ENCODE measurements at regions not wholly inside any gene's neighbourhood (a gene's known extent, or its start where the extent isn't known, plus 50 kb on each side); places are given as distances from the start of the nearest gene placed in this dataset.

DNA sequence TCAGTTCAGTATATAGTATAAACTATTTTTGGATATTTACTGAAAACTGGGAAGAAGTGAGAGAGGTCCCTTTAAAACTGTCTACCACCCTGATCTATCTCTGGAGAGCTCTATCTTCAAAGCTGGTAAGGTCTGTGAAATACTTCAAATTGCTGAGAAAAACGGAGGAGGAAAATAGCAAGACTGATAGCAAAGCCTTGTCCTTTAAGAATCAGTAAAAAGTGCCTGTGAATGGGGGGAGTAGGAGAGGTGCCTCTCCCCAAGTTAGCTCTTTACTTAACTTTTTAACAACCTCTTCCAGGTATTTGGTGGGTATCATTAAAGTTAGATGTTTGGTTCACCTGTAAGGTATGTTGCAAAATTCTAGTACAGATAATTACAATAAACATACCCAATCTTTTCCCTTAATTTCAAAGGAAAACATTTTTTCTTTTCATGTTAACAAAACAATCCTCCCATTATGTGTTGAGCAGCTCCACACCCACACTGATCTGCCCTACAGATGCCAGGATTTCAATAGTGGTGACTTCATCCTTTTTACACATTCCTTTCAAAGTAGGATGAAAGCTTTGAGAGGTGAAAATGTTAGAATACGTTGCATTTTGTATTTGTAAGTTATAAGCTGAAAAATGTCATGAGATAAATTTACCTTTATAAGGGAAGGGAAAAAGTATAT lies 149.2 kb downstream of the CRPPA start:
- Histone ChIP-seq H3K36me3 (ENCODE audit: control insufficient read depth in 4 of 4, insufficient read depth in 3 of 4, low read depth in 1 of 4, low read length in 3 of 4) (no peaks in the 10 kb centered on the region), H3K9ac (ENCODE audit: low read depth in 1 of 2, low read length in 2 of 2) (no peak overlapping the region), H3K4me1 (ENCODE audit: control insufficient read depth in 4 of 4, insufficient read depth in 4 of 4, low read length in 3 of 4) (no peaks in the 10 kb centered on the region), H3K4me3 (ENCODE audit: low read depth in 1 of 3, low read length in 3 of 3) (no peak overlapping the region), H3K27ac (ENCODE audit: low read depth in 1 of 2, low read length in 2 of 2) (no peak overlapping the region), H3K27me3 (ENCODE audit: control insufficient read depth in 4 of 4, insufficient read depth in 4 of 4, low read length in 3 of 4) (no peaks in the 10 kb centered on the region), H3K9me3 (ENCODE audit: control insufficient read depth in 4 of 4, low read length in 3 of 4) (no peaks in the 10 kb centered on the region)
- 79% methylated on average over 2 of the region's 2 CpGs for WGBS
- DNase-seq (ENCODE audit: low spot score) = no peak
- TF ChIP-seq, protein P1, sequence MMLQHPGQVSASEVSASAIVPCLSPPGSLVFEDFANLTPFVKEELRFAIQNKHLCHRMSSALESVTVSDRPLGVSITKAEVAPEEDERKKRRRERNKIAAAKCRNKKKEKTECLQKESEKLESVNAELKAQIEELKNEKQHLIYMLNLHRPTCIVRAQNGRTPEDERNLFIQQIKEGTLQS (IDR thresholded peaks at IDR 0.05) = no peak
- no peak for TF ChIP-seq HNF4A (conservative IDR thresholded peaks at IDR 0.05)
- no peak for TF ChIP-seq TAF1 (conservative IDR thresholded peaks at IDR 0.05)
- TF ChIP-seq FOXA1 (IDR thresholded peaks at IDR 0.05) = no peak
- TF ChIP-seq, protein P2, sequence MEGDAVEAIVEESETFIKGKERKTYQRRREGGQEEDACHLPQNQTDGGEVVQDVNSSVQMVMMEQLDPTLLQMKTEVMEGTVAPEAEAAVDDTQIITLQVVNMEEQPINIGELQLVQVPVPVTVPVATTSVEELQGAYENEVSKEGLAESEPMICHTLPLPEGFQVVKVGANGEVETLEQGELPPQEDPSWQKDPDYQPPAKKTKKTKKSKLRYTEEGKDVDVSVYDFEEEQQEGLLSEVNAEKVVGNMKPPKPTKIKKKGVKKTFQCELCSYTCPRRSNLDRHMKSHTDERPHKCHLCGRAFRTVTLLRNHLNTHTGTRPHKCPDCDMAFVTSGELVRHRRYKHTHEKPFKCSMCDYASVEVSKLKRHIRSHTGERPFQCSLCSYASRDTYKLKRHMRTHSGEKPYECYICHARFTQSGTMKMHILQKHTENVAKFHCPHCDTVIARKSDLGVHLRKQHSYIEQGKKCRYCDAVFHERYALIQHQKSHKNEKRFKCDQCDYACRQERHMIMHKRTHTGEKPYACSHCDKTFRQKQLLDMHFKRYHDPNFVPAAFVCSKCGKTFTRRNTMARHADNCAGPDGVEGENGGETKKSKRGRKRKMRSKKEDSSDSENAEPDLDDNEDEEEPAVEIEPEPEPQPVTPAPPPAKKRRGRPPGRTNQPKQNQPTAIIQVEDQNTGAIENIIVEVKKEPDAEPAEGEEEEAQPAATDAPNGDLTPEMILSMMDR (IDR thresholded peaks at IDR 0.05; ENCODE audit: low read depth, low read length, missing input control) = no peak

DNA sequence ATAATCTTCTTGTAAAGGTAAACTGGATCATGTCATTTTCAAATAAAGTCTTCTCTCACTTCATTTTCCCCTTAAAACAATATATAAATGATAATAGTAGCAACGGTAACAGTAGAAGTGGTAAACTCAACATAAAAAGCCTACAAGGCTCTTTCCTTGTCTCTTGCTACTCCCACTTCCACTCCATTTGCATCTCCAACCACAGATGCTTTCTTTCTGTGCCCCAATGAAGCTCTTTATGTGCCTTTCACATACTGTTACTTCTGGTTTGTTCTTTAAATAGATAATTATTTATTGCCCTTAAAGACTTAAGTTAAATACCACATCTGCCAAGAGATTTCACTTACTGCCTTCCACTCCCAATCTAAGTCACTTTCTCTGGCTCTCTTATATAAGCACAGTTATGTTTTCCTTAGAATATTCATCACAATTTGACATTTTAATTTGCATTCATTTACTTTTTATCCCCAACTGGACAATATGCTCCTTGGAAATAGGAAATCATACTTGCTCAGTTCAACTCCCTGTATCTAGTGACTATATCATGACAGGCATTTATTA lies 149.9 kb downstream of the CRPPA start:
- 86% methylated on average over 1 of the region's 1 CpG for WGBS
- no peak overlapping the region for H3K9ac ChIP-seq (ENCODE audit: low read depth in 1 of 2, low read length in 2 of 2)
- TF ChIP-seq GABPA (IDR thresholded peaks at IDR 0.05 in 1 of 2, conservative IDR thresholded peaks at IDR 0.05 in 1 of 2) = no peak
- TF ChIP-seq, protein P3, sequence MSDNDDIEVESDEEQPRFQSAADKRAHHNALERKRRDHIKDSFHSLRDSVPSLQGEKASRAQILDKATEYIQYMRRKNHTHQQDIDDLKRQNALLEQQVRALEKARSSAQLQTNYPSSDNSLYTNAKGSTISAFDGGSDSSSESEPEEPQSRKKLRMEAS (IDR thresholded peaks at IDR 0.05) = no peak
- TF ChIP-seq FOXA1 (IDR thresholded peaks at IDR 0.05) = no peak
- no peak for TF ChIP-seq FOXA2 (IDR thresholded peaks at IDR 0.05)
- TF ChIP-seq, protein P1 (IDR thresholded peaks at IDR 0.05) = no peak
- H3K36me3 ChIP-seq (ENCODE audit: control insufficient read depth in 4 of 4, insufficient read depth in 3 of 4, low read depth in 1 of 4, low read length in 3 of 4) = no peaks in the 10 kb centered on the region
- no peaks in the 10 kb centered on the region for H3K9me3 ChIP-seq (ENCODE audit: control insufficient read depth in 4 of 4, low read length in 3 of 4)
- H3K4me3 ChIP-seq (ENCODE audit: low read depth in 1 of 3, low read length in 3 of 3) = no peak overlapping the region
- no peak overlapping the region for H3K27ac ChIP-seq (ENCODE audit: low read depth in 1 of 2, low read length in 2 of 2)
- no peak for DNase-seq (ENCODE audit: low spot score)
- no peaks in the 10 kb centered on the region for H3K27me3 ChIP-seq (ENCODE audit: control insufficient read depth in 4 of 4, insufficient read depth in 4 of 4, low read length in 3 of 4)
- H3K4me1 ChIP-seq (ENCODE audit: control insufficient read depth in 4 of 4, insufficient read depth in 4 of 4, low read length in 3 of 4) = no peaks in the 10 kb centered on the region

DNA sequence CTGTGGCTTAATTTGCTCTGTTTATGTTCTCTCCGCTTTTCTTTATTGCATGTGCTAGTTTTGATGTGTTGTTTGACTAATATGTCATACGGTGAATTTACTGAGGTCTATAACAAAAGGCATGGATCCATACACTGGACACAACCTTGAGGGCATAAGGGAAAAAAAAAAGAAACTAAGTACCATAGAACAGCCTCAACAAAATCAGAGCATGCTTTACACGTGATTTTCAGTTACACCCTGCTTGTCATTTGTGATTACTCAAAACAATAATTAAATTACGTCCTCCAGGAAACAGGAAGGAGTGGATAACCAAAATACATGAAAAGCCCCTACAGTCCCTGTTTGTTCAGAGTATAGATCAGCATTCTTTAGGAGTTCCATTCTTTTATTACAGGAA lies 150.5 kb downstream of the CRPPA start:
- 83% methylated on average over 4 of the region's 4 CpGs for WGBS
- Histone ChIP-seq H3K27ac (ENCODE audit: low read depth in 1 of 2, low read length in 2 of 2) (no peak overlapping the region), H3K4me1 (ENCODE audit: control insufficient read depth in 4 of 4, insufficient read depth in 4 of 4, low read length in 3 of 4) (peaks cover 0 to 1% (median 0%) of the 10 kb centered on the region in 4 donors), H3K4me3 (ENCODE audit: low read depth in 1 of 3, low read length in 3 of 3) (no peak overlapping the region), H3K36me3 (ENCODE audit: control insufficient read depth in 4 of 4, insufficient read depth in 3 of 4, low read depth in 1 of 4, low read length in 3 of 4) (no peaks in the 10 kb centered on the region), H3K9ac (ENCODE audit: low read depth in 1 of 2, low read length in 2 of 2) (no peak overlapping the region), H3K9me3 (ENCODE audit: control insufficient read depth in 4 of 4, low read length in 3 of 4) (no peaks in the 10 kb centered on the region), H3K27me3 (ENCODE audit: control insufficient read depth in 4 of 4, insufficient read depth in 4 of 4, low read length in 3 of 4) (no peaks in the 10 kb centered on the region)
- no peak for DNase-seq (ENCODE audit: low spot score)
- TF ChIP-seq, protein P4, sequence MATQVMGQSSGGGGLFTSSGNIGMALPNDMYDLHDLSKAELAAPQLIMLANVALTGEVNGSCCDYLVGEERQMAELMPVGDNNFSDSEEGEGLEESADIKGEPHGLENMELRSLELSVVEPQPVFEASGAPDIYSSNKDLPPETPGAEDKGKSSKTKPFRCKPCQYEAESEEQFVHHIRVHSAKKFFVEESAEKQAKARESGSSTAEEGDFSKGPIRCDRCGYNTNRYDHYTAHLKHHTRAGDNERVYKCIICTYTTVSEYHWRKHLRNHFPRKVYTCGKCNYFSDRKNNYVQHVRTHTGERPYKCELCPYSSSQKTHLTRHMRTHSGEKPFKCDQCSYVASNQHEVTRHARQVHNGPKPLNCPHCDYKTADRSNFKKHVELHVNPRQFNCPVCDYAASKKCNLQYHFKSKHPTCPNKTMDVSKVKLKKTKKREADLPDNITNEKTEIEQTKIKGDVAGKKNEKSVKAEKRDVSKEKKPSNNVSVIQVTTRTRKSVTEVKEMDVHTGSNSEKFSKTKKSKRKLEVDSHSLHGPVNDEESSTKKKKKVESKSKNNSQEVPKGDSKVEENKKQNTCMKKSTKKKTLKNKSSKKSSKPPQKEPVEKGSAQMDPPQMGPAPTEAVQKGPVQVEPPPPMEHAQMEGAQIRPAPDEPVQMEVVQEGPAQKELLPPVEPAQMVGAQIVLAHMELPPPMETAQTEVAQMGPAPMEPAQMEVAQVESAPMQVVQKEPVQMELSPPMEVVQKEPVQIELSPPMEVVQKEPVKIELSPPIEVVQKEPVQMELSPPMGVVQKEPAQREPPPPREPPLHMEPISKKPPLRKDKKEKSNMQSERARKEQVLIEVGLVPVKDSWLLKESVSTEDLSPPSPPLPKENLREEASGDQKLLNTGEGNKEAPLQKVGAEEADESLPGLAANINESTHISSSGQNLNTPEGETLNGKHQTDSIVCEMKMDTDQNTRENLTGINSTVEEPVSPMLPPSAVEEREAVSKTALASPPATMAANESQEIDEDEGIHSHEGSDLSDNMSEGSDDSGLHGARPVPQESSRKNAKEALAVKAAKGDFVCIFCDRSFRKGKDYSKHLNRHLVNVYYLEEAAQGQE (IDR thresholded peaks at IDR 0.05) = no peak
- TF ChIP-seq, protein P2 (IDR thresholded peaks at IDR 0.05; ENCODE audit: low read depth, low read length, missing input control) = no peak
- TF ChIP-seq SP1 (IDR thresholded peaks at IDR 0.05) = no peak
- TF ChIP-seq TAF1 (conservative IDR thresholded peaks at IDR 0.05) = no peak
- TF ChIP-seq, protein P5, sequence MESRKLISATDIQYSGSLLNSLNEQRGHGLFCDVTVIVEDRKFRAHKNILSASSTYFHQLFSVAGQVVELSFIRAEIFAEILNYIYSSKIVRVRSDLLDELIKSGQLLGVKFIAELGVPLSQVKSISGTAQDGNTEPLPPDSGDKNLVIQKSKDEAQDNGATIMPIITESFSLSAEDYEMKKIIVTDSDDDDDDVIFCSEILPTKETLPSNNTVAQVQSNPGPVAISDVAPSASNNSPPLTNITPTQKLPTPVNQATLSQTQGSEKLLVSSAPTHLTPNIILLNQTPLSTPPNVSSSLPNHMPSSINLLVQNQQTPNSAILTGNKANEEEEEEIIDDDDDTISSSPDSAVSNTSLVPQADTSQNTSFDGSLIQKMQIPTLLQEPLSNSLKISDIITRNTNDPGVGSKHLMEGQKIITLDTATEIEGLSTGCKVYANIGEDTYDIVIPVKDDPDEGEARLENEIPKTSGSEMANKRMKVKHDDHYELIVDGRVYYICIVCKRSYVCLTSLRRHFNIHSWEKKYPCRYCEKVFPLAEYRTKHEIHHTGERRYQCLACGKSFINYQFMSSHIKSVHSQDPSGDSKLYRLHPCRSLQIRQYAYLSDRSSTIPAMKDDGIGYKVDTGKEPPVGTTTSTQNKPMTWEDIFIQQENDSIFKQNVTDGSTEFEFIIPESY (IDR thresholded peaks at IDR 0.05) = no peak
- no peak for TF ChIP-seq HNF4A (conservative IDR thresholded peaks at IDR 0.05)
- no peak for TF ChIP-seq YY1 (IDR thresholded peaks at IDR 0.05)
- TF ChIP-seq, protein P1 (IDR thresholded peaks at IDR 0.05) = no peak
- TF ChIP-seq NR2F2 (IDR thresholded peaks at IDR 0.05) = no peak
- no peak for TF ChIP-seq RAD21 (IDR thresholded peaks at IDR 0.05)
- no peak for TF ChIP-seq EGR1 (IDR thresholded peaks at IDR 0.05; ENCODE audit: low read depth in 2 of 2)

Measured in liver (tissue), 8 donors.